Tibial nerve (tissue), 3 donors: ENCODE measurements at regions not wholly inside any gene's neighbourhood (a gene's known extent, or its start where the extent isn't known, plus 50 kb on each side); places are given as distances from the start of the nearest gene placed in this dataset.

Experiments used
- CTCF ChIP-seq, 5 experiments: fragments of 200-600 bp in 3 of 5; fragments of 450-650 bp in 2 of 5; sonication (generic) in 3 of 5; IDR thresholded peaks; one replicate each; pipeline ENCODE4 v1.5.1; 2016 to 2019; ENCODE audit warnings: antibody characterized with exemption in 5 of 5, mild to moderate bottlenecking in 3 of 5, moderate library complexity in 2 of 5
- POLR2A ChIP-seq, 2 donors: fragments of 450-650 bp; IDR thresholded peaks; one replicate each; pipeline ENCODE4 v1.6.1; 2017; ENCODE audit warnings: antibody characterized with exemption in 2 of 2, mild to moderate bottlenecking in 2 of 2, moderate library complexity in 2 of 2

- TF ChIP-seq CTCF (IDR thresholded peaks at IDR 0.05) (no peak), POLR2A (IDR thresholded peaks at IDR 0.05) (no peak)
These were observed 72.3 kb downstream of the ZNF503 start for GRCh38 chr10:75329190-75329745.
